GM23338 (cell line): ENCODE measurements at regions not wholly inside any gene's neighbourhood (a gene's known extent, or its start where the extent isn't known, plus 50 kb on each side); places are given as distances from the start of the nearest gene placed in this dataset.

Source experiments
- ATAC-seq: fragments of 200-7000 bp; cut with Tn5 transposase; 3 replicates; pipeline ENCODE4 v1.9.1; 2020
- DNase-seq: peaks from one replicate; pipeline ENCODE4 v3.0.0-alpha.2; 2015; ENCODE audit warnings: low spot score
- H2AFZ ChIP-seq: fragments of 200-600 bp; sonication (generic); 2 replicates; pipeline ENCODE4 v1.8.0; 2016; ENCODE audit warnings: antibody characterized with exemption, mild to moderate bottlenecking, moderate library complexity
- H3F3A ChIP-seq: fragments of 200-600 bp; sonication (generic); replicated peaks from 2 replicates; pipeline ENCODE4 v1.8.0; 2017; ENCODE audit warnings: antibody characterized with exemption, mixed run types, low read depth
- H3K27ac ChIP-seq: fragments of 200-600 bp; sonication (generic); 2 replicates; pipeline ENCODE4 v1.6.1; 2016; ENCODE audit warnings: low read depth
- H3K27me3 ChIP-seq: fragments of 200-600 bp; sonication (generic); 2 replicates; pipeline ENCODE4 v1.8.0; 2016; ENCODE audit warnings: mild to moderate bottlenecking, mixed run types, moderate library complexity; ENCODE audit not compliant: insufficient read depth
- H3K36me3 ChIP-seq: fragments of 200-600 bp; sonication (generic); 2 replicates; pipeline ENCODE4 v1.8.0; 2016; ENCODE audit warnings: mild to moderate bottlenecking; ENCODE audit not compliant: insufficient read depth
- H3K4me1 ChIP-seq: fragments of 200-600 bp; sonication (generic); 2 replicates; pipeline ENCODE4 v1.8.0; 2016; ENCODE audit warnings: mild to moderate bottlenecking, moderate library complexity; ENCODE audit not compliant: insufficient read depth
- H3K4me2 ChIP-seq: fragments of 200-600 bp; sonication (generic); 2 replicates; pipeline ENCODE4 v1.7.1; 2017; ENCODE audit warnings: mixed run types
- H3K4me3 ChIP-seq: fragments of 200-600 bp; sonication (generic); 2 replicates; pipeline ENCODE4 v1.6.1; 2016; ENCODE audit warnings: mixed run types
- H3K79me2 ChIP-seq: fragments of 200-600 bp; sonication (generic); replicated peaks from 2 replicates; pipeline ENCODE4 v1.8.0; 2017; ENCODE audit warnings: mild to moderate bottlenecking; ENCODE audit not compliant: insufficient read depth
- H3K9me2 ChIP-seq: fragments of 200-600 bp; sonication (generic); 2 replicates; pipeline ENCODE4 v1.8.0; 2017; ENCODE audit not compliant: insufficient read depth
- H4K20me1 ChIP-seq: fragments of 200-600 bp; sonication (generic); replicated peaks from 2 replicates; pipeline ENCODE4 v1.8.0; 2017; ENCODE audit warnings: mild to moderate bottlenecking; ENCODE audit not compliant: insufficient read depth
- H3K27ac Mint-ChIP-seq: 2 replicates; pipeline ENCODE4 v1.8.0; 2020; ENCODE audit warnings: inconsistent platforms, mild to moderate bottlenecking, moderate library complexity, mixed read lengths
- H3K27me3 Mint-ChIP-seq: 3 replicates; pipeline ENCODE4 v1.8.0; 2022; ENCODE audit warnings: low read depth, mild to moderate bottlenecking, moderate library complexity, mixed read lengths, inconsistent platforms; ENCODE audit not compliant: insufficient read depth, poor library complexity
- H3K36me3 Mint-ChIP-seq: 3 replicates; pipeline ENCODE4 v1.8.0; 2021; ENCODE audit warnings: low read depth, mild to moderate bottlenecking, inconsistent platforms, moderate library complexity, mixed read lengths
- H3K4me1 Mint-ChIP-seq: 3 replicates; pipeline ENCODE4 v1.8.0; 2020; ENCODE audit warnings: mild to moderate bottlenecking, inconsistent platforms, mixed read lengths
- H3K4me3 Mint-ChIP-seq: 3 replicates; pipeline ENCODE4 v1.8.0; 2021; ENCODE audit warnings: moderate library complexity, mild to moderate bottlenecking, inconsistent platforms, mixed read lengths
- H3K9me3 Mint-ChIP-seq: 3 replicates; pipeline ENCODE4 v1.8.0; 2020; ENCODE audit warnings: moderate library complexity, mild to moderate bottlenecking, inconsistent platforms, mixed read lengths
- CREB1 ChIP-seq: fragments of 250-450 bp; sonication (Bioruptor Pico); IDR thresholded peaks from 2 replicates; pipeline ENCODE4 v1.5.0; 2020; ENCODE audit warnings: low read depth, mild to moderate bottlenecking, moderate library complexity
- CTCF ChIP-seq, 2 experiments: fragments of 200-600 bp in 1 of 2; sonication (generic) in 1 of 2; conservative IDR thresholded peaks; 2 replicates each; pipeline versions ENCODE4 v1.5.1 to v1.6.1; 2016 to 2017; ENCODE audit warnings: antibody characterized with exemption in 2 of 2, low read depth in 2 of 2, mild to moderate bottlenecking in 2 of 2, moderate library complexity in 1 of 2
- ETS1 ChIP-seq: IDR thresholded peaks from 2 replicates; pipeline ENCODE4 v1.6.1; 2016; ENCODE audit warnings: antibody characterized with exemption
- EZH2 ChIP-seq: fragments of 200-600 bp; sonication (generic); IDR thresholded peaks from one replicate; pipeline ENCODE4 v1.8.0; 2017; ENCODE audit warnings: antibody characterized with exemption, mild to moderate bottlenecking, low read depth; ENCODE audit not compliant: unreplicated experiment
- JUNB ChIP-seq: IDR thresholded peaks from one replicate; pipeline ENCODE4 v1.6.1; 2016; ENCODE audit warnings: antibody characterized with exemption; ENCODE audit not compliant: unreplicated experiment
- REST ChIP-seq: IDR thresholded peaks from one replicate; pipeline ENCODE4 v1.6.1; 2018; ENCODE audit warnings: antibody characterized with exemption; ENCODE audit not compliant: unreplicated experiment
- STAT1 ChIP-seq: IDR thresholded peaks from one replicate; pipeline ENCODE4 v1.6.1; 2016; ENCODE audit warnings: antibody characterized with exemption; ENCODE audit not compliant: unreplicated experiment
- ZNF114 ChIP-seq: fragments of 250-450 bp; sonication (Bioruptor Pico); IDR thresholded peaks from 2 replicates; pipeline ENCODE4 v1.5.0; 2020; ENCODE audit warnings: mild to moderate bottlenecking, moderate library complexity
- ZNF331 ChIP-seq: fragments of 250-450 bp; sonication (Bioruptor Pico); IDR thresholded peaks from 2 replicates; pipeline ENCODE4 v1.5.0; 2020; ENCODE audit warnings: low read depth, mild to moderate bottlenecking, moderate library complexity

- Histone ChIP-seq H3K4me1 (no peaks in the 10 kb centered on the region), H3K9me2 (0 out of 2 replicates have a peak, but pooled peaks cover 4% of the 10 kb centered on the region), H3K27ac (no peak overlapping the region), H3K79me2 (no peaks in the 10 kb centered on the region), H3F3A (no peaks in the 10 kb centered on the region), H3K4me3 (no peak overlapping the region), H4K20me1 (no peaks in the 10 kb centered on the region), H3K4me2 (no peak overlapping the region), H3K27me3 (no peaks in the 10 kb centered on the region), H3K36me3 (no peaks in the 10 kb centered on the region), H2AFZ (no peak overlapping the region)
- H3K9me3 Mint-ChIP-seq: no peaks in the 10 kb centered on the region
- TF ChIP-seq ETS1: no peak
- TF ChIP-seq REST: no peak
- TF ChIP-seq CTCF (conservative IDR thresholded peaks at IDR 0.05; ENCODE audit: low read depth in 2 of 2): peak; percentile 91 to 96
- H3K4me1 Mint-ChIP-seq: no peaks in the 10 kb centered on the region
- no peak overlapping the region for H3K27ac Mint-ChIP-seq
- DNase-seq: peak; percentile 83
- ATAC-seq: peak; percentile 98
- no peaks in the 10 kb centered on the region for H3K27me3 Mint-ChIP-seq
- no peak overlapping the region for H3K4me3 Mint-ChIP-seq
- no peaks in the 10 kb centered on the region for H3K36me3 Mint-ChIP-seq
Measured at GRCh38 chr2:237026981-237027711, 58.5 kb upstream of the COPS8 start.

- H3K27ac Mint-ChIP-seq: no peak overlapping the region
- no peak overlapping the region for H3K4me3 Mint-ChIP-seq
- no peak for ATAC-seq
- no peak for TF ChIP-seq REST
- TF ChIP-seq CTCF (conservative IDR thresholded peaks at IDR 0.05; ENCODE audit: low read depth in 2 of 2): no peak
- no peak for TF ChIP-seq ETS1
- TF ChIP-seq CREB1 (CRISPR knock-in tag): no peak
- TF ChIP-seq ZNF331 (CRISPR knock-in tag): no peak
- no peak for TF ChIP-seq STAT1
- TF ChIP-seq EZH2: no peak
- TF ChIP-seq ZNF114 (CRISPR knock-in tag): no peak
- no peak for TF ChIP-seq JUNB
Measured at GRCh38 chr2:237027712-237028029, 58.0 kb upstream of the COPS8 start.

More at GRCh38 chr2:237027712-237028029, 58.0 kb upstream of the COPS8 start:
- no peaks in the 10 kb centered on the region for H3K9me3 Mint-ChIP-seq
- H3K9me2 ChIP-seq: 0 out of 2 replicates have a peak, but pooled peaks cover 4% of the 10 kb centered on the region
- H3K4me3 ChIP-seq: no peak overlapping the region
- no peaks in the 10 kb centered on the region for H3K27me3 Mint-ChIP-seq
- DNase-seq: no peak
- H3K4me1 Mint-ChIP-seq: no peaks in the 10 kb centered on the region
- no peak overlapping the region for H2AFZ ChIP-seq
- H3K4me1 ChIP-seq: no peaks in the 10 kb centered on the region
- H4K20me1 ChIP-seq: no peaks in the 10 kb centered on the region
- H3K36me3 Mint-ChIP-seq: no peaks in the 10 kb centered on the region
- H3K27ac ChIP-seq: no peak overlapping the region
- H3K27me3 ChIP-seq: no peaks in the 10 kb centered on the region
- H3F3A ChIP-seq: no peaks in the 10 kb centered on the region
- H3K4me2 ChIP-seq: no peak overlapping the region
- H3K79me2 ChIP-seq: no peaks in the 10 kb centered on the region
- H3K36me3 ChIP-seq: no peaks in the 10 kb centered on the region
